Effector memory CD4-positive, alpha-beta T cell (primary cell): ENCODE measurements at regions not wholly inside any gene's neighbourhood (a gene's known extent, or its start where the extent isn't known, plus 50 kb on each side); places are given as distances from the start of the nearest gene placed in this dataset.

Source experiments
- DNase-seq, 3 donors: peaks; one replicate each; pipeline ENCODE4 v3.0.0-alpha.2; 2020
- H3K27ac ChIP-seq: 2 replicates; pipeline ENCODE4 v1.7.0; 2013; ENCODE audit warnings: mild to moderate bottlenecking, low read length, moderate library complexity; ENCODE audit not compliant: insufficient read depth, poor library complexity, severe bottlenecking
- H3K27me3 ChIP-seq: replicated peaks from 2 replicates; pipeline ENCODE4 v1.7.0; 2013; ENCODE audit warnings: mild to moderate bottlenecking, low read length; ENCODE audit not compliant: insufficient read depth, control insufficient read depth, poor library complexity, severe bottlenecking
- H3K36me3 ChIP-seq: 2 replicates; pipeline ENCODE4 v1.7.0; 2013; ENCODE audit warnings: mild to moderate bottlenecking, low read length, moderate library complexity; ENCODE audit not compliant: control insufficient read depth, insufficient read depth
- H3K4me1 ChIP-seq: 2 replicates; pipeline ENCODE4 v1.7.0; 2013; ENCODE audit warnings: low read length, mild to moderate bottlenecking; ENCODE audit not compliant: control insufficient read depth, insufficient read depth, poor library complexity, severe bottlenecking
- H3K4me3 ChIP-seq: 2 replicates; pipeline ENCODE4 v1.7.0; 2013; ENCODE audit warnings: low read length, low read depth, mild to moderate bottlenecking; ENCODE audit not compliant: insufficient read depth, poor library complexity, severe bottlenecking
- H3K9me3 ChIP-seq: 2 replicates; pipeline ENCODE4 v1.7.0; 2013; ENCODE audit warnings: mild to moderate bottlenecking, low read length, moderate library complexity; ENCODE audit not compliant: control insufficient read depth

- Histone ChIP-seq H3K27ac (no peak overlapping the region), H3K4me1 (no peaks in the 10 kb centered on the region), H3K9me3 (no peaks in the 10 kb centered on the region), H3K27me3 (no peaks in the 10 kb centered on the region), H3K36me3 (no peaks in the 10 kb centered on the region), H3K4me3 (no peak overlapping the region)
- DNase-seq = no peak
Measured at GRCh38 chr4:108498925-108499324, 121.5 kb upstream of the RPL34 start.

GRCh38 chr4:108493596-108493931 lies 126.8 kb upstream of the RPL34 start:
- no peaks in the 10 kb centered on the region for H3K27me3 ChIP-seq
- no peak overlapping the region for H3K4me3 ChIP-seq
- no peaks in the 10 kb centered on the region for H3K36me3 ChIP-seq
- H3K9me3 ChIP-seq = no peaks in the 10 kb centered on the region
- no peak overlapping the region for H3K27ac ChIP-seq
- H3K4me1 ChIP-seq = peaks cover 3% of the 10 kb centered on the region
- no peak for DNase-seq

- Histone ChIP-seq H3K27me3 (no peaks in the 10 kb centered on the region), H3K36me3 (no peaks in the 10 kb centered on the region), H3K9me3 (no peaks in the 10 kb centered on the region), H3K4me1 (peaks cover 3% of the 10 kb centered on the region), H3K4me3 (no peak overlapping the region), H3K27ac (no peak overlapping the region)
- peak in 1 of 3 donors; percentile 6 for DNase-seq
Measured at GRCh38 chr4:108492816-108493595, 127.4 kb upstream of the RPL34 start.

GRCh38 chr4:108488865-108489264 lies 131.5 kb upstream of the RPL34 start:
- H3K27me3 ChIP-seq = no peaks in the 10 kb centered on the region
- no peak overlapping the region for H3K4me3 ChIP-seq
- H3K4me1 ChIP-seq = peaks cover 4% of the 10 kb centered on the region
- no peak overlapping the region for H3K27ac ChIP-seq
- no peak for DNase-seq
- no peaks in the 10 kb centered on the region for H3K9me3 ChIP-seq
- no peaks in the 10 kb centered on the region for H3K36me3 ChIP-seq

GRCh38 chr4:108486046-108486445 lies 134.3 kb upstream of the RPL34 start:
- no peak overlapping the region for H3K4me3 ChIP-seq
- H3K36me3 ChIP-seq = no peaks in the 10 kb centered on the region
- peaks cover 17% of the 10 kb centered on the region for H3K4me1 ChIP-seq
- H3K9me3 ChIP-seq = no peaks in the 10 kb centered on the region
- H3K27ac ChIP-seq = no peak overlapping the region
- H3K27me3 ChIP-seq = no peaks in the 10 kb centered on the region
- no peak for DNase-seq

GRCh38 chr4:108484187-108484586 lies 136.2 kb upstream of the RPL34 start:
- H3K9me3 ChIP-seq = no peaks in the 10 kb centered on the region
- no peaks in the 10 kb centered on the region for H3K27me3 ChIP-seq
- no peak for DNase-seq
- H3K4me1 ChIP-seq = peaks cover 17% of the 10 kb centered on the region
- H3K36me3 ChIP-seq = no peaks in the 10 kb centered on the region
- H3K27ac ChIP-seq = no peak overlapping the region
- H3K4me3 ChIP-seq = no peak overlapping the region

GRCh38 chr4:108483650-108484049 lies 136.7 kb upstream of the RPL34 start:
- H3K4me1 ChIP-seq = peaks cover 17% of the 10 kb centered on the region
- no peaks in the 10 kb centered on the region for H3K36me3 ChIP-seq
- H3K27ac ChIP-seq = no peak overlapping the region
- no peaks in the 10 kb centered on the region for H3K27me3 ChIP-seq
- no peaks in the 10 kb centered on the region for H3K9me3 ChIP-seq
- peak overlapping the region; percentile 17 for H3K4me3 ChIP-seq
- no peak for DNase-seq

GRCh38 chr4:108483079-108483478 lies 137.3 kb upstream of the RPL34 start:
- H3K4me1 ChIP-seq = peaks cover 17% of the 10 kb centered on the region
- H3K27ac ChIP-seq = peak overlapping the region; percentile 1
- no peaks in the 10 kb centered on the region for H3K27me3 ChIP-seq
- H3K4me3 ChIP-seq = peak overlapping the region; percentile 17
- DNase-seq = no peak
- H3K9me3 ChIP-seq = no peaks in the 10 kb centered on the region
- H3K36me3 ChIP-seq = no peaks in the 10 kb centered on the region

- DNase-seq = no peak
- Histone ChIP-seq H3K27ac (no peak overlapping the region), H3K27me3 (no peaks in the 10 kb centered on the region), H3K4me3 (no peak overlapping the region), H3K4me1 (peaks cover 17% of the 10 kb centered on the region), H3K36me3 (no peaks in the 10 kb centered on the region), H3K9me3 (no peaks in the 10 kb centered on the region)
Measured at GRCh38 chr4:108480881-108481280, 139.5 kb upstream of the RPL34 start.

- H3K27ac ChIP-seq = no peak overlapping the region
- no peak for DNase-seq
- H3K36me3 ChIP-seq = no peaks in the 10 kb centered on the region
- no peaks in the 10 kb centered on the region for H3K9me3 ChIP-seq
- H3K4me3 ChIP-seq = no peak overlapping the region
- H3K4me1 ChIP-seq = peaks cover 5% of the 10 kb centered on the region
- H3K27me3 ChIP-seq = no peaks in the 10 kb centered on the region
Measured at GRCh38 chr4:108477527-108478108, 142.8 kb upstream of the RPL34 start.
